GM12865 (cell line): ENCODE measurements at regions not wholly inside any gene's neighbourhood (a gene's known extent, or its start where the extent isn't known, plus 50 kb on each side); places are given as distances from the start of the nearest gene placed in this dataset.
"Not testable (repeated sequence)": the region's sequence is repeated elsewhere in the genome, so short reads cannot be mapped to it uniquely, and the experiment has no call there.

Source experiments
- DNase-seq: peaks from one replicate; pipeline ENCODE4 v3.0.0; 2010; ENCODE audit warnings: low read depth
- H3K4me3 ChIP-seq: 2 replicates; pipeline ENCODE4 v1.5.1; 2011; ENCODE audit warnings: mild to moderate bottlenecking, low read depth, low read length, control low read depth
- CTCF ChIP-seq: IDR thresholded peaks from 2 replicates; pipeline ENCODE4 v1.5.1; 2011; ENCODE audit warnings: low read length, control low read depth, low read depth, inconsistent platforms; ENCODE audit not compliant: insufficient read depth; ENCODE audit errors: missing control alignments

- no peak for DNase-seq
- TF ChIP-seq CTCF: no peak
- no peak overlapping the region for H3K4me3 ChIP-seq
These were observed 1071.8 kb downstream of the DNAJB9 start for GRCh38 chr7:109641445-109641844.

GRCh38 chr7:109646124-109646523 is 1076.5 kb downstream of the DNAJB9 start:
- DNase-seq: no peak
- TF ChIP-seq CTCF: no peak
- H3K4me3 ChIP-seq: no peak overlapping the region

- DNase-seq, H3K4me3 ChIP-seq: not testable (repeated sequence)
These were observed 1076.9 kb downstream of the DNAJB9 start for GRCh38 chr7:109646594-109646993.

GRCh38 chr7:109647263-109647662 is 1077.6 kb downstream of the DNAJB9 start:
- DNase-seq, H3K4me3 ChIP-seq: not testable (repeated sequence)

- no peak for TF ChIP-seq CTCF
- DNase-seq: no peak
- H3K4me3 ChIP-seq: no peak overlapping the region
These were observed 1089.6 kb downstream of the DNAJB9 start for GRCh38 chr7:109659261-109659660.

GRCh38 chr7:109660401-109660800 is 1090.7 kb downstream of the DNAJB9 start:
- no peak overlapping the region for H3K4me3 ChIP-seq
- DNase-seq: no peak
- no peak for TF ChIP-seq CTCF

GRCh38 chr7:109663806-109664205 is 1094.1 kb downstream of the DNAJB9 start:
- TF ChIP-seq CTCF: no peak
- DNase-seq: no peak
- no peak overlapping the region for H3K4me3 ChIP-seq

GRCh38 chr7:109687269-109687668 is 1117.6 kb downstream of the DNAJB9 start:
- H3K4me3 ChIP-seq, DNase-seq: not testable (repeated sequence)

- H3K4me3 ChIP-seq, DNase-seq: not testable (repeated sequence)
These were observed 1122.9 kb downstream of the DNAJB9 start for GRCh38 chr7:109692613-109693012.
